Common myeloid progenitor, CD34-positive (primary cell): ENCODE measurements at regions not wholly inside any gene's neighbourhood (a gene's known extent, or its start where the extent isn't known, plus 50 kb on each side); places are given as distances from the start of the nearest gene placed in this dataset.

Experiments
- CTCF ChIA-PET: fragments of 350-600 bp; sonication (Branson Sonifier 250); formaldehyde crosslinking; loops from one replicate; lab custom pipeline; 2021; ENCODE audit warnings: antibody characterized with exemption; lab: Charles Lee
- POLR2A ChIA-PET: fragments of 350-600 bp; sonication (Branson Sonifier 250); formaldehyde crosslinking; loops from one replicate; lab custom pipeline; 2021; ENCODE audit warnings: antibody characterized with exemption; lab: Charles Lee
- DNase-seq, 3 donors: peaks; one replicate each; pipeline versions ENCODE4 v3.0.0 to v3.0.0-alpha.2; 2013
- H3K27ac ChIP-seq, 2 experiments: 1 replicate in 1 of 2; 2 replicates in 1 of 2; pipeline ENCODE4 v1.7.0; 2013; ENCODE audit warnings: inconsistent platforms in 2 of 2, low read length in 2 of 2, mild to moderate bottlenecking in 2 of 2, low read depth in 1 of 2, moderate library complexity in 1 of 2; ENCODE audit not compliant: severe bottlenecking in 2 of 2, insufficient read depth in 1 of 2, poor library complexity in 1 of 2
- H3K27me3 ChIP-seq, 5 experiments: replicated peaks in 2 of 5; 1 replicate in 3 of 5; 2 replicates in 2 of 5; pipeline versions ENCODE4 v1.6.1 to v1.7.0; 2013; ENCODE audit warnings: low read length in 4 of 5, mild to moderate bottlenecking in 2 of 5, moderate library complexity in 2 of 5, inconsistent platforms in 1 of 5; ENCODE audit not compliant: insufficient read depth in 5 of 5, control insufficient read depth in 4 of 5
- H3K36me3 ChIP-seq, 4 experiments: 1 replicate in 2 of 4; 2 replicates in 2 of 4; pipeline versions ENCODE4 v1.6.1 to v1.7.0; 2013; ENCODE audit warnings: low read length in 3 of 4, control low read depth in 1 of 4, mild to moderate bottlenecking in 1 of 4; ENCODE audit not compliant: control insufficient read depth in 4 of 4, insufficient read depth in 4 of 4
- H3K4me1 ChIP-seq, 4 experiments: 1 replicate in 3 of 4; 2 replicates in 1 of 4; pipeline versions ENCODE4 v1.6.1 to v1.7.1; 2013; ENCODE audit warnings: low read length in 3 of 4, mild to moderate bottlenecking in 3 of 4, control low read depth in 1 of 4, inconsistent platforms in 1 of 4, moderate library complexity in 1 of 4; ENCODE audit not compliant: control insufficient read depth in 4 of 4, insufficient read depth in 4 of 4; ENCODE audit errors: control extremely low read depth in 1 of 4
- H3K4me3 ChIP-seq, 7 experiments: 1 replicate in 4 of 7; 2 replicates in 3 of 7; pipeline versions ENCODE4 v1.5.1 to v1.7.0; 2013; ENCODE audit warnings: mild to moderate bottlenecking in 7 of 7, low read length in 6 of 7, moderate library complexity in 6 of 7, inconsistent platforms in 2 of 7, low read depth in 2 of 7, control low read depth in 1 of 7; ENCODE audit not compliant: insufficient read depth in 4 of 7, control insufficient read depth in 1 of 7; ENCODE audit errors: extremely low read depth in 1 of 7
- H3K9me3 ChIP-seq, 5 experiments: 1 replicate in 4 of 5; 2 replicates in 1 of 5; pipeline versions ENCODE4 v1.6.1 to v1.7.1; 2013; ENCODE audit warnings: low read length in 4 of 5, mild to moderate bottlenecking in 2 of 5, inconsistent platforms in 1 of 5, low read depth in 1 of 5, moderate library complexity in 1 of 5; ENCODE audit not compliant: control insufficient read depth in 4 of 5, insufficient read depth in 2 of 5; ENCODE audit errors: control extremely low read depth in 1 of 5
- WGBS: methylation state at CpG from one replicate; pipeline ENCODE4 v1.1.5; 2013; ENCODE audit not compliant: insufficient coverage; 5-methylcytosine and 5-hydroxymethylcytosine counted together

- no peak for DNase-seq
- WGBS = 81% methylated on average over 3 of the region's 4 CpGs
- ChIA-PET CTCF (no interaction called here), POLR2A (no interaction called here)
- Histone ChIP-seq H3K27ac (no peak overlapping the region), H3K36me3 (no peaks in the 10 kb centered on the region), H3K4me1 (no peaks in the 10 kb centered on the region), H3K27me3 (no peaks in the 10 kb centered on the region), H3K4me3 (no peak overlapping the region), H3K9me3 (no peaks in the 10 kb centered on the region)
Observed at GRCh38 chr4:24003926-24004325, 114.1 kb upstream of the PPARGC1A start.

DNA sequence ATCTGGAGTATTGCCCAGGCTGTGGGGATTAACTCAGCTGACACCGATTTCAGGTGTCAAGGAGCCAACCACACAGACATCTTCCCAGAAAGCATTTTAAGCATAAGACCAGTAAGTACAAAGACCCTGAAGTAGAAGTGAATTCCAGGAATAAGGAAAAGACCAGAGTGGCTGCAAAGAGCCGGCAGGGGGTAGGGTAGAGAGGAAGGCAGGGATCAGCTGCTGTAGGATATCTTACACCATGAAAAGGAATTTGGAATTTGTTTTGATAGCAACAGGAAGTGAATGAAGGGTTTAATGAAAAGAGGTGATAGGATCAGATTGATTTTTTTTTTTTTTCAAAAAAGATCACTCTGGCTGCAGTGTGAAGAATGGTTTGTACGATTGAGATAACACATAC is 113.6 kb upstream of the PPARGC1A start:
- POLR2A ChIA-PET = no interaction called here
- Histone ChIP-seq H3K4me1 (no peaks in the 10 kb centered on the region), H3K36me3 (no peaks in the 10 kb centered on the region), H3K9me3 (no peaks in the 10 kb centered on the region), H3K4me3 (no peak overlapping the region), H3K27me3 (no peaks in the 10 kb centered on the region), H3K27ac (no peak overlapping the region)
- CTCF ChIA-PET = no interaction called here
- 83% methylated on average over 1 of the region's 3 CpGs for WGBS
- no peak for DNase-seq

DNA sequence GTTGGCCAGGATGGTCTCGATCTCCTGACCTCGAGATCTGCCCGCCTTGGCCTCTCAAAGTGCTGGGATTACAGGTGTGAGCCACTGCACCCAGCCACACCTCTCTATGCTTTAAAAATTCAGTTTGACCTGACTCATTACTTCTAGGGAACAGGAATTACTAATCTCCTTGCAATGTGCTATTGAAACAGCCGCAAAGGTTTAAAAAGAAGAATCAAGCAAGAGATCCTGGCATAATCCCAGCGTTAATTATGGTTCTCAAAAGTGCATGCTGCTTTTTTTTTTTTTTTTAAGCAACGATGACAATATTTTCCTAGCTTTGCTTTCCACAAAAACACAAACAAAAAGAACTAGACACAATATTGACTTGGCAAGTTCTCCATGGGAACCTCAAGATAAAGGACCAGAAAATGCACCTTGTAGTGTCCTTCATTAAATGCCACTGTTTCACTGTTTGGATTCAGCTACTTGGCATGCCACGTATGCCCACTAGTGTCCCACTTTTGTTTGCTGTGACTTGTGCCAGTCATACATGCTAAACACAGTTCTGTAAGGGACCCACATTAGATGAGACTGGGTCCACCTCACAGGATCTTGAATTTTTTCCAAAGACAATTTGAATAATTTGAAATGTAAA is 112.6 kb upstream of the PPARGC1A start:
- Histone ChIP-seq H3K27me3 (no peaks in the 10 kb centered on the region), H3K4me3 (no peak overlapping the region), H3K36me3 (no peaks in the 10 kb centered on the region), H3K4me1 (no peaks in the 10 kb centered on the region), H3K9me3 (no peaks in the 10 kb centered on the region), H3K27ac (no peak overlapping the region)
- ChIA-PET CTCF (no interaction called here), POLR2A (no interaction called here)
- WGBS = 100% methylated on average over 6 of the region's 7 CpGs
- DNase-seq = no peak

DNA sequence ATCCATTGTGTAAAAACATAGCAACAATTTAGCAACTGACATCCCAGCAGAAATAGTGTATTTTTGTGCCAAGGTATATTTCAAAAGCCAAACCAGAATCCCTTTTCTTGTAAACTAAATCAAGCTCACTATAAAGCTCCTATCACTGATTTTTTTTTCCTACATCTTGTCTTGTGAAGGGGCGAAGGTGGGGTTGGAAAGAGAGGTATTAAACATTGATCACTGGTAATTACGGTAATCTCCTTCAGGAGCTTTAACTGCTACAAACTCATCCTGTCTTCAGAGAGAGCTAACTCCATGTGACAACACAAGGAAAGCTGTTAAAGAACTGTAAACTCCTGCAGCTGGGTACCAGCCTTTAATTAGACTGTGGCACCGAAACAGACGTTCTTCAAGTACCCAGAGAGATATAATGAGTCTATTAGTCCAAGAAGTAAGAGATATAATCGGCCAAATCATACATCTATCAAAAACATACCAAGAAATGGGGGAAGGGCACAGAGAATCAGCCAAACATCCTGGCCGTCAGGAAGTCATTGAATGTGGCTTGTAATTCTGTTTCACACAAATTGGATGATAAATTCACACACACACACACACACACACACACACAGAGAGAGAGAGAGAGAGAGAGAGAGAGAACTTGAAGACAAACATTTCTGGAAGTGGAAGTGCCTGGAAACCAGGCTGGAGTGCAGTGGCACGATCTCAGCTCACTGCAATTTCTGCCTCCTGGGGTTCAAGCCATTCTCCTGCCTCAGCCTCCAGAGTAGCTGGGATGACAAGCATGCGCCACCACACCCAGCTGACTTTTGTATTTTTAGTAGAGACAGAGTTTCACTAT is 111.9 kb upstream of the PPARGC1A start:
- no peaks in the 10 kb centered on the region for H3K36me3 ChIP-seq
- no peak for DNase-seq
- no peak overlapping the region for H3K27ac ChIP-seq
- CTCF ChIA-PET = no interaction called here
- 64% methylated on average over 3 of the region's 8 CpGs for WGBS
- H3K4me1 ChIP-seq = no peaks in the 10 kb centered on the region
- H3K27me3 ChIP-seq = no peaks in the 10 kb centered on the region
- no peak overlapping the region for H3K4me3 ChIP-seq
- no peaks in the 10 kb centered on the region for H3K9me3 ChIP-seq
- POLR2A ChIA-PET = no interaction called here

DNA sequence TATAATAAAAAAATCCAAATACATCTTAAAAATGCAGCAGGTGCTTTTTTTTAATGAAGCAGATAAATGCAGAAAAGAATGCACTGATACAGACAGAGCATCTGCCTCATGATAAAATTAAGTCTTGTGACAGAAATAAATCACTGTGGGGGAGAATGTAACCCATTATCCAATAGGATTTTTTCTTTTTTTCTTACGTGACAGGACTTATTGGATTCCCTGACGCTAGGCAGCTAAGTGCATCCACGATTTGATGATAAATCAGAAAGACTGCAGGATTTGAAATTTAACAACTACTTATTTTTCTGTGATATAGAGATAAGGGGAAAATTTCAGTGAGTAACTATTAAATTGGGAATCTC is 110.6 kb upstream of the PPARGC1A start:
- no peak for DNase-seq
- Histone ChIP-seq H3K36me3 (no peaks in the 10 kb centered on the region), H3K4me1 (no peaks in the 10 kb centered on the region), H3K9me3 (no peaks in the 10 kb centered on the region), H3K27ac (no peak overlapping the region), H3K4me3 (no peak overlapping the region), H3K27me3 (no peaks in the 10 kb centered on the region)
- CTCF ChIA-PET = interaction anchor here (1.5 kb wide), 1 partner anchor 32 kb away, joined by 3 read pairs; no protein-coding TSS in a partner anchor
- POLR2A ChIA-PET = interaction anchor here (0.7 kb wide), 1 partner anchor 665 kb away, joined by 4 read pairs; no protein-coding TSS in a partner anchor
- 90% methylated on average over 2 of the region's 3 CpGs for WGBS

DNA sequence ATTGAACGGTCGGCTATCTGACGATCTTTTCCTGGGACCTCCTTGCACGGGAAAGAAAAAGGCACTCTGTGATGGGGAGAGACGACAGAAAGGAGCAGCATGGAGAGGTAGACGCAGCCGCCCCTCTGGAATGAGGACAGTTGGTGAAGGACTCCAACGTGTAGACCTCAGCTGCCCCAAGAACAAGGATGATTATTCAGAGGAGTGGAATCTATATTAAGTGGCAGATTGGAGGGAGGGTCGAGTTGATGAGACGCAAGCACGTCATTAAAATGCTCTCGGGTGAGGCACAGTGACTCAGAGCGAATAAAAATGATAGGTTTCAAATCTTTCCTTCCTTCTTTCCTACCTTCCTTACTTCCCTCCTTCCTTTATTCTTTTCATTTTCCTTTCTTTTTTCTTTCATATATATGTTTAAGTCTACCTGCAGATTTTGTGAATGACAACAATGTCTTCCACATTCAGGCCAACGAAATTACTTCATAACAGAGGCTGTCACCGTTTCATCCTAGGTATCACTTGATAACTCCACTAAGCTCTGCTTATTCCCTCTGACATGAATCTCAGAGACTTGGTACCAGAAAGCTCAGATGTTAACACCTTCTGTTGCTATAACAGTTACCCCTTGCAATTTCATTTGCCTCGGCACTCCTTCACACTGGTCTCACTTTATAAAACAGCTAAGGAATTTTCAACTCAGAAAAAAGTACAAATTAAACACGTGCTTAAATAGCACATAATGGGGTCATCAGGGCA is 110.0 kb upstream of the PPARGC1A start:
- Histone ChIP-seq H3K36me3 (no peaks in the 10 kb centered on the region), H3K4me3 (no peak overlapping the region), H3K27ac (no peak overlapping the region), H3K27me3 (no peaks in the 10 kb centered on the region), H3K4me1 (no peaks in the 10 kb centered on the region), H3K9me3 (no peaks in the 10 kb centered on the region)
- no peak for DNase-seq
- ChIA-PET CTCF (interaction anchor here (1.5 kb wide), 1 partner anchor 32 kb away, joined by 3 read pairs; no protein-coding TSS in a partner anchor), POLR2A (interaction anchor here (0.7 kb wide), 1 partner anchor 664 kb away, joined by 4 read pairs; no protein-coding TSS in a partner anchor)
- 88% methylated on average over 12 of the region's 17 CpGs for whole genome bisulfite sequencing
